Activated gamma-delta T cell (primary cell): ENCODE measurements at regions not wholly inside any gene's neighbourhood (a gene's known extent, or its start where the extent isn't known, plus 50 kb on each side); places are given as distances from the start of the nearest gene placed in this dataset.

Experiments used
- DNase-seq: peaks from one replicate; lab custom pipeline; 2025; lab: John Stamatoyannopoulos, UW

GRCh38 chr18:22544626-22545025 is 126.9 kb upstream of the CTAGE1 start:
- no peak for DNase-seq

DNA sequence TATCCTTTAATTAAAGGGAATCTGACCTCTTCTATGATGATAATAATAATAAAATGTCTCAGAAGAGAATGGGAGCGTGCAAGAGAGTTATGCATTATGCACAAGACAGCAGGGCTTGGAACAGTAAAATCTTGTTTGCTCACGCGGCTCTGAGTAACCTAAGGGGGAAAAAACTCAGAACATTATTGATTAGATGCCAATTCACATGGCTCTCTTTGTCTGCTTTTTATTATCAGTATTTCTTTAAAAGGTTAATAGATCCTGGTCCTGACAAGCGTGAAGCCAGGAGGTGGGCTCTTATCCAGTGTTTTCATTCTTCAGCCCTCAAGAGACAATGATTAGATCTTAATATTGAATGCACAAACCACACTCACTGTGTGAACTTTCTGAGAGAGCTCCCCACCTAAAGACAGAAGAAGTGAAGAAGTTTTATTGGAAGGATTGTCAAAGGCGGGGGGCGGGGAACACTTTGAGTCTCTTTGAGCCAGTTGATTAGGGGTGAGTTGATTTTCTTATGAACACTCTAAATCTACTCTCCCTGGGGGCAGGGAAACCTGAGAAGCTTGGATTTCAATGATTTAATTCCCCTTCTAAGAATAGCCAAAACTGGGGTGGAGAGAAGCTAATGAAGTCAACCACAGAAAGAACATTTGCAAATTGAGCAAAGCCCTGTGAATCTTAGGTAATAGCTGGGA is 127.5 kb upstream of the CTAGE1 start:
- no peak for DNase-seq

DNA sequence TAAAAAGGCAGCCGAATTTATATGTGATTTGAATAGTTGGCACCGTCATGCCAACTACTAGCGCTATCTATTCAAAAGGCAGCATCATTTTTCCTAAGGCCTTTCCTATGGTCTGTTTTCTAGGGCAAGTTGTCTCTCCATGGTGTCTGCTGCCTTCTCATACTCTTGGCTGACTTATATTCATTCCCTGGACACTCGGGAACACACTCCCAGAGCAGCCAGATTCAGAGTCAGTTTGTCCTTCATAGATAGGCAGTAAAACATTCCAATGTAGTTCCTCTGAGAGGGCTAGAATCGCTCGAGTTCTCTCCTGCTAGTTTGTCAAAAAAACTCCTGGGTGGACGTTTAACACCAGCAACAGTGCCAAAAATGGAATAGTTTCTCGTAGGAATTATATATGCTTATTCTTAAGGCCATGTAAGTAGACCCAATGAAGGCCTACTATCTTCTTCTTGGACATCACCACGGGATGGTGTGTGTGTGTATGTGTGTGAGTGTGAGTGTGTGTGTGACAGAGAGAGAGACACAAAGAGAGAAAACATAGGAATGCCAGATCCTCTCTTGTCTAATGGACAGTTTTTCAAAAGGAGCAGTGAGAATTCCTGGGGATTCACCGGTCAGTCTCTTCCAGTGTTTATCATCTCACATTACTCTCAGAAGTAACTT is 129.3 kb upstream of the CTAGE1 start:
- no peak for DNase-seq

- DNase-seq: no peak
These were observed 130.3 kb upstream of the CTAGE1 start for GRCh38 chr18:22547807-22548561.

- no peak for DNase-seq
These were observed 131.7 kb upstream of the CTAGE1 start for GRCh38 chr18:22549260-22549937.

- no peak for DNase-seq
These were observed 132.7 kb upstream of the CTAGE1 start for GRCh38 chr18:22550366-22550765.

DNA sequence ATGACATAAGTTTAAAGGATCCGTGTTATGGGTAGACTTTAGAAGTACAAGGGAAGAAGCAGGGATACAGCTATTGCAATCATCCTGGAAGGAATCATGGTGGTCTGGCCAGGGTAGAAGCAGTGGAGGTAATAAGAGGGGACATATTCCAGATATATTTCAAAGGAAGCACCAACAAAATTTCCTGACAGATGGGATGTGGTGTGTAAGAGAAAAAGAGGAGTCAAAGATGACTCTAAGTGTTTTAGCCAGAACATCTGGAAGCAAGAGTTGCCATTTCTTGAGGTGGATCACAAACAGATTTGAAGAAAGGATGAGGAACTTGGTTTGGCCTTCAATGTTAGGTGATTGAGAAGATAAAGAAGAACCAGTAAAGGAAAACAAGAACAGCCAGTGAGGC is 133.1 kb upstream of the CTAGE1 start:
- no peak for DNase-seq

DNA sequence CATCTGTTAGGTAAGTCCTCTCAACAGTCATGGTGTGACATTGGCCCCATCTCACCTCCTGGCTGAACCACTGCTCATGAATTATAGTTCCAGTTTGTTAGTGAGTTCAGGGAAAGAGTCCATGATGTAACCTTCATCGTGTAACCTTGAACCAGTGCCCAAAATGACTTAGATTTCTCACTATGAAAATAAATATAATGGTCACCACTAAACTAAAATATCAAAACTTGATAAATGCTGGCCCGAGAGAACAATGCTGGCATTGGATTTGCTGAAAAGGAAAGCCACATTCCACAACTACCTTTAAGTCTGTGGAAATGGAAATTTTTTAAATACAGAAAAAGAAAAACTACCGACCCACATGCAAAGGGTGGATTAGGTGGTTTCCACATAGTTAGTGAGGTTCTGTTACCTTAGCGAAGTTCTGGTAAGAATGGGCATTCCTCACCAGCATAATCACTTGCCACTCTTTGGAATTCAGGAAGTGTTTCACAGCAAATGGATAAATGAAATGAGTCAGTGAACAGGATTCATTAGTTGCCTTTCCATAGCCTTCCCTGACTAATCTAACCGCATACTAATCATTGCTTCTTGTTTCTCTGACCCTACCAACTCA is 133.9 kb upstream of the CTAGE1 start:
- no peak for DNase-seq

DNA sequence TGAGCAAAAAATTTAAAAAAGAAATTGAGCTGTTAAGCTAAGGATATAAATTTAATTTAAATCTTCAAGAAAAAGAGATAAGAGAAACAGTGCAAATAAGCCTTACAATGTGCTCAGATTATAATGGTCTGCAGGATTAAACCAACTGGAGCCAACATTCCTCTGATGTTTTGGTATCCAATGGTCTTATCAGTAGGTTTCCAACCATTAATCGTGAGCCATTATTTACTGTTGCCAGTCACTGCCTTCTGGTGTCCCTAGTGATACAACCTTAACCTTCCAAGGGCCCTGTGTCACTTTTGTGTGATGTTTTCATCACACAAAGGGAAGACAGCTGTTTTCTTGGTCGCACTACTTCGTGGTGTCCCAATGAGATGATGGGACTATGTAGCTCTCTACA is 134.5 kb upstream of the CTAGE1 start:
- DNase-seq: no peak

- no peak for DNase-seq
These were observed 135.3 kb upstream of the CTAGE1 start for GRCh38 chr18:22552899-22553460.

- no peak for DNase-seq
These were observed 138.8 kb upstream of the CTAGE1 start for GRCh38 chr18:22556222-22557167.

- DNase-seq: no peak
These were observed 139.6 kb upstream of the CTAGE1 start for GRCh38 chr18:22557168-22557941.

DNA sequence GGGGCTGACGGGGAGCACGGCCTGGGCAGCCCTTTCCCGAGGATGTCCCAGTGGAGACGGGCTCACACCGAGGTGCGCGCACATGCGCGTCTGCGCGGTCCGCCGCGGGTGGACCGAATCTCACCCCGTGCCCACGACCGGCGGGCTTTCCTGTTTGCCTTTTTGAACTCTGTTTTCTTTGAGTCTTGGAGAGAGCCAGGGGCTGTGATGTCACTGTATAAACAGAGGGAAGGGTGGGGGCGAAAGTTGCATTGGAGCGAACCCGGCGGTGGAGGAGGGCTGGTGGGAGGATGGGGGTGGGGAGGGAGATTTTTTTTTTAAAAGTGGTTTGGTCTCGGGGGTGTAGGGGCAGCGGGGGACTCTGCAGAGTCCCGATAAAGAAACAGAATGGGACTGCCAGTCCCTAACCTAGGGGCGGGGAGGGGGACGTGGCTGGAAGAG is 141.2 kb upstream of the CTAGE1 start:
- DNase-seq: no peak

DNA sequence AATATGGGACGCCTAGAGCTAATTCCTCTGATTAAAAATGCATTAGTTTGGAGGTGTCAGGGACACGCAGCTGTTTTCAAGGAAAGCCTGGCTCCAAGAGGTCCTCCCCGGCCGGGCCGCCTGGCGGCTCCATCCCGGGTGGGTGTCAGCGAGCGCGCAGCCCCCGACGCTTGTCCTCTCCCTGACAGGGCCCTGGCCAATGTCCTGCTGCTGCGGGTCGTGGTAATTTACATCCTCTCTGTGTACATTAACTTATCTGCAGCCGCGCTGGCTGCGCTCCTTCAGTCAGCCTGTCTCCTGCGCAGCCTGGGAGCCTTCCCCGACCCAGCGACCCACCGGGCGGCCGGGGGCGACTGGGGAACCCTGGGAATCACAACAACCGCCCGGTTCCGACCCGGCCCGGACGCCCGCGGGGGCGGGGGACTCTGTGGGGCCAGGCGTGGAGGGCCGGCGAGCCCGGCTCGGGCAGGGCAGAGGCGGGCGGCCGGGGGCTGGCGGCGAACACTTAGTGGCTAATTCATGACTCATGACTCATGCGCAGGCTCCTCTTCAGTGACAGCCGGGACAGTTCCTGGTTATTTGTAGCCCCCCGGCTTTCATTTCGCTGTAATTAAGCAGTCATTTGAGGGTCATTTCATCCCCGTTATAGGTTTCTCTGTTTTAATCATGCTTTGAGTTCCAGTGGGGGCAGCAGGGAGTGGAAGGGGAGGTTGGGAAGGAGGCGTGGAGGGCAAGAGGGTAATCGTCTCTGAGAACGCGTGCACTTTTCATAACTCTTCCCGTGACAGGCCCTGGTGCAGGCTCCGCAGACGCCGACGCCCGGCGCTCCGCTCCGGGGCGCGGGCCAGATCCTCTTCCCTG is 141.9 kb upstream of the CTAGE1 start:
- peak; percentile 14 for DNase-seq

DNA sequence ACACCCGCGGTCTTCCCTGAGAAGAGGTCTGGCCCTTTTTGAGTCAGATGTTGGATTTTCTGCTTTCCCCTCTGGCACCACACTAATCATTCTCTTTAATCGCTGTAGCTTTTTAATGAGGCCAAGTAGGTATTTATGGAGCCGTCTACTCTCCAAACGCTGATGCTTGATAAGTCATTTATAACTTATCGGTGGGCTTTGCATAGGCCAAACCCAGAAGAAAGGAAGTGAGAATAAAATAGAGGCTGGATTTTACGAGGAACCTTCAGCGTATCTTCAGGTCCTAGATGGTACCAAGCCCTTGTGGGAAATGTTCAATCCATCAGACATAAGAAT is 142.5 kb upstream of the CTAGE1 start:
- DNase-seq: no peak

GRCh38 chr18:22560797-22561196 is 143.1 kb upstream of the CTAGE1 start:
- DNase-seq: no peak

- no peak for DNase-seq
These were observed 145.5 kb upstream of the CTAGE1 start for GRCh38 chr18:22563164-22563583.

DNA sequence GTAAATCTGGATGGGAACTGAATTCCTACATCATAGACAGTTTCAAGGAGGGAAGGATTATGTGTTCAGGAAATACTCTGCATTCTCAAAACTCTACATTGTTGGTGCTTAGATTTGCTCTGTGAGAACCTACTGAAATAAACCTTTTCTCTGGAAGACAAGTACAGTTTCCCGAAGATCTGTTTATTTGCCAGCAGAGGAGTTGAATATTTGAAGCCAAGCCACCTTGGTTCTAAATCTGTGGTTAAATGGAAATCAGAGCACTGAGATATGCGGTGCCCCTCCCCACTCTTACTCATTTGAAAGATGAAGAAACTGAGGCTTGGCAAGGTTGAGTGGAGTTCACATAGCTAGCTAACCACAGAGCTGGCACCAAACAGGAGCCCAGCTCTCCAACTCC is 146.3 kb upstream of the CTAGE1 start:
- DNase-seq: no peak
